HEK293T (cell line): ENCODE measurements at regions not wholly inside any gene's neighbourhood (a gene's known extent, or its start where the extent isn't known, plus 50 kb on each side); places are given as distances from the start of the nearest gene placed in this dataset.

Experiments
- CTCF ChIA-PET: fragments of 350-600 bp; formaldehyde crosslinking; extraction: SDS; loops from one replicate; lab custom pipeline; 2021; ENCODE audit warnings: antibody characterized with exemption, inconsistent platforms; lab: Yijun Ruan, JAX
- POLR2A ChIA-PET: fragments of 350-600 bp; formaldehyde crosslinking; extraction: SDS; loops from one replicate; lab custom pipeline; 2020; ENCODE audit warnings: antibody characterized with exemption, inconsistent platforms; lab: Yijun Ruan, JAX
- DNase-seq: peaks from one replicate; pipeline ENCODE4 v3.0.0; 2012; ENCODE audit warnings: mixed read lengths; ENCODE audit errors: extremely low spot score
- ARNT ChIP-seq: fragments of 450-650 bp; IDR thresholded peaks from 2 replicates; pipeline ENCODE4 v1.6.1; 2017; ENCODE audit warnings: mild to moderate bottlenecking
- BHLHE40 ChIP-seq: fragments of 450-650 bp; IDR thresholded peaks from 2 replicates; pipeline ENCODE4 v1.6.1; 2016; ENCODE audit warnings: mild to moderate bottlenecking, moderate library complexity, borderline replicate concordance
- CTBP1 ChIP-seq: fragments of 450-650 bp; IDR thresholded peaks from 2 replicates; pipeline ENCODE4 v1.6.1; 2016; ENCODE audit warnings: borderline replicate concordance
- ELF4 ChIP-seq: fragments of 450-650 bp; IDR thresholded peaks from 2 replicates; pipeline ENCODE4 v1.6.1; 2017; ENCODE audit warnings: antibody characterized with exemption
- FOXA1 ChIP-seq: fragments of 450-650 bp; IDR thresholded peaks from 2 replicates; pipeline ENCODE4 v1.6.1; 2016; ENCODE audit warnings: mild to moderate bottlenecking
- FOXK2 ChIP-seq: fragments of 450-650 bp; IDR thresholded peaks from 2 replicates; pipeline ENCODE4 v1.6.1; 2016; ENCODE audit warnings: mild to moderate bottlenecking
- FOXM1 ChIP-seq: fragments of 450-650 bp; IDR thresholded peaks from 2 replicates; pipeline ENCODE4 v1.6.1; 2017; ENCODE audit warnings: mild to moderate bottlenecking, borderline replicate concordance
- HDGF ChIP-seq: fragments of 450-650 bp; IDR thresholded peaks from 2 replicates; pipeline ENCODE4 v1.6.1; 2017; ENCODE audit warnings: antibody characterized with exemption, borderline replicate concordance
- L3MBTL2 ChIP-seq: fragments of 450-650 bp; conservative IDR thresholded peaks from 2 replicates; pipeline ENCODE4 v1.6.1; 2016; ENCODE audit warnings: mild to moderate bottlenecking
- LEF1 ChIP-seq: fragments of 450-650 bp; IDR thresholded peaks from 2 replicates; pipeline ENCODE4 v1.6.1; 2017; ENCODE audit warnings: mild to moderate bottlenecking, borderline replicate concordance
- NFRKB ChIP-seq: fragments of 450-650 bp; IDR thresholded peaks from 2 replicates; pipeline ENCODE4 v1.6.1; 2016; ENCODE audit warnings: mild to moderate bottlenecking, moderate library complexity
- SP1 ChIP-seq: fragments of 450-650 bp; IDR thresholded peaks from 2 replicates; pipeline ENCODE4 v1.6.1; 2017
- SUZ12 ChIP-seq: fragments of 450-650 bp; IDR thresholded peaks from 2 replicates; pipeline ENCODE4 v1.6.1; 2016; ENCODE audit warnings: mild to moderate bottlenecking
- TARDBP ChIP-seq: fragments of 450-650 bp; IDR thresholded peaks from 2 replicates; pipeline ENCODE4 v1.6.1; 2016
- ZNF384 ChIP-seq: fragments of 450-650 bp; IDR thresholded peaks from 2 replicates; pipeline ENCODE4 v1.6.1; 2016
- TF ChIP-seq, protein P1 (sequence below): fragments of 450-650 bp; IDR thresholded peaks from 2 replicates; pipeline ENCODE4 v1.6.1; 2016

DNA sequence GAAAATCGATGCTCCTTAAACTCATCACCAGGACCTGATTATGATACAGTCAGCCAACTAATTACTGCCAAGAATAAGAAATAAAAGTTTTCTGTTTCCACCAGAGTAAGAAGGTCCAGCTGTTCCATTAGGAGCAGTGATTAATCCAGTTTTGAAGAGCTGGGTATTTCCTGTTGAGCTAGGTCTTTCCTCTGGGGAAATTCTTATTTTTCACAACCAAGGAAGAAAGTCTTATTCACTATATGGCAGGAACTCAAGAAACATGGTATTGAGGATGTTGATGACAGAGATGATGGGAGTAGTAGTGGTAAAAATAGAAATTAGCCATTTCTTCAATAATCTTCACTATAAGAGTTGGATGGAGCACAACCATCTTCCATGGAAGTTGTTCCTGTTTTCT is 374.6 kb upstream of the RUNX1 start:
- POLR2A ChIA-PET: no interaction called here
- CTCF ChIA-PET: no interaction called here
- no peak for DNase-seq
- no peak for TF ChIP-seq FOXM1
- no peak for TF ChIP-seq BHLHE40

DNA sequence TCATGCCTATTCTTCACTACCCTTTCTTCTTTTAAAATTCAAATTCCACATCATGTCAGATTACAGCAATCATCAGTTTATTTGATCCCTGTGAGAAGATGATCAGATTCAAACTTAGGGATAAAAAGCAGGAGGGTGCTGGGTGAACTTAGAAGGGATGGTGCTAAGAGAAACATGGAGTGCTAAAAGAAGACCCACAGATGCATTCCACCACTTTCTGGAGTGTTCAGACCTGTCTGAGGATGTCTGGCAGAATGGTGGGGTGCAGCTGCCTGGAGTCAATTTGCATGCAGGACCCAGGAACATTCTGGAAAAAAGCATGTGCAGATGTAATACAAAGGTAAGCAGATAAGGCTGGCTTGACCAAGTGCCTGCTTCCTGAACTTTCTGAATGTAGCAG is 372.9 kb upstream of the RUNX1 start:
- no peak for TF ChIP-seq ZNF384
- no peak for TF ChIP-seq CTBP1
- TF ChIP-seq HDGF: no peak
- TF ChIP-seq ELF4: no peak
- TF ChIP-seq TARDBP: no peak
- TF ChIP-seq FOXM1: no peak
- no peak for TF ChIP-seq LEF1
- TF ChIP-seq, protein P1, sequence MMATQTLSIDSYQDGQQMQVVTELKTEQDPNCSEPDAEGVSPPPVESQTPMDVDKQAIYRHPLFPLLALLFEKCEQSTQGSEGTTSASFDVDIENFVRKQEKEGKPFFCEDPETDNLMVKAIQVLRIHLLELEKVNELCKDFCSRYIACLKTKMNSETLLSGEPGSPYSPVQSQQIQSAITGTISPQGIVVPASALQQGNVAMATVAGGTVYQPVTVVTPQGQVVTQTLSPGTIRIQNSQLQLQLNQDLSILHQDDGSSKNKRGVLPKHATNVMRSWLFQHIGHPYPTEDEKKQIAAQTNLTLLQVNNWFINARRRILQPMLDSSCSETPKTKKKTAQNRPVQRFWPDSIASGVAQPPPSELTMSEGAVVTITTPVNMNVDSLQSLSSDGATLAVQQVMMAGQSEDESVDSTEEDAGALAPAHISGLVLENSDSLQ: no peak
- no peak for TF ChIP-seq SUZ12
- TF ChIP-seq SP1: no peak
- no peak for TF ChIP-seq ARNT
- no peak for TF ChIP-seq NFRKB
- no peak for TF ChIP-seq FOXK2
- DNase-seq: no peak
- ChIA-PET POLR2A (no interaction called here), CTCF (no interaction called here)

DNA sequence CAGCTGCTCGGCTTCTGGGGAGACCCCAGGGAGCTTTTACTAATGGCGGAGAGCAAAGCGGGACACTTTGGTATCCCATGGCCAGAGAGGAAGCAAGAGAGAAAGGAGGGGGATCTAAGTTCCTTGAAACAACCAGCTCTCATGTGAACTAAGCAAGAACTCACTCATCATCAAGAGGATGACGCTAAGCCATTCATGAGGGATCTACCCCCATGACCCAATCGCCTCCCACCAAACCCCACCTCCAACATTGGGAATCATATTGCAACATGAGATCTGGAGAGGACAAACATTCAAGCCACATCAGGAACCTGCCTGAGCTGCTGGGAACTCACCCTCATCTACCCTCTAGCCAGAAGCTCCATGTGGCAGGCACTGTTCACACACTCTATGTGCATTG is 372.1 kb upstream of the RUNX1 start:
- no peak for DNase-seq
- ChIA-PET CTCF (no interaction called here), POLR2A (no interaction called here)
- no peak for TF ChIP-seq FOXK2
- no peak for TF ChIP-seq FOXA1
- no peak for TF ChIP-seq HDGF
- TF ChIP-seq FOXM1: no peak
- no peak for TF ChIP-seq SP1
- TF ChIP-seq, protein P1: no peak
- no peak for TF ChIP-seq ZNF384
- no peak for TF ChIP-seq TARDBP
- no peak for TF ChIP-seq ELF4

DNA sequence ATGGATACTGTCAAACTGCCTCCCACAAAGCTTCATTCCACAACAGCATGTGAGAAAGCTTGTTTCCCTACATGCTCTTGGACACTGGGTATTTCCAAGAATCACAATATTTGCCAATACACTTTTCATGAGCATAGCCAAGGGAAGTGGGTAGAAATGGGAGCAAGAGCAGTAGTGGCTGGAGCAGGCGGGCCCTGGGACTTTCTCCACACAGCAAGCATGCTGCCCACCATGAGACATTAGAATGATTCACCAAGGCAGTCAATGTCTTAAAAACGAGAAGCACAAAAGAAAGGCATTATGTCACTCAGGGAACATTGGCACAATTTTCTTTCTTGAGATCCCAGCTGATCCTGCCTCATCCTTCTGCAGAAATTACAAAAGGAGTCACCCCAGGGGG is 371.6 kb upstream of the RUNX1 start:
- TF ChIP-seq ZNF384 (no peak), SP1 (no peak), TARDBP (no peak), ELF4 (no peak), FOXK2 (no peak)
- CTCF ChIA-PET: no interaction called here
- DNase-seq: no peak
- POLR2A ChIA-PET: no interaction called here

DNA sequence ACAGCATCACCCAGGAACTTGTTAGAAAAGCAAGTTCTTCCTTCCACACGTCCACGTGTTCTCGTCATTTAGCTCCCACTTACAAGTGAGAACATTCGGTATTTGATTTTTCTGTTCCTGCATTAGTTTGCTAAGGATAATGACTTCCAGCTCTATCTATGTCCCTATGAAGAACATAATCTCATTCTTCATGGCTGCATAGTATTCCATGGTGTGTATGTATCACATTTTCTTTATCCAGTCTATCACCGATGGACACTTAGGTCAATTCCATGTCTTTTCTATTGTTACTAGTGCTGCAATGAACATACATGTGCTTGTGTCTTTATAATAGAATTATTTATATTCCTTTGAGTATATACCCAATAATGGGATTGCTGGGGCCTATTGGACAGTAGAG is 368.7 kb upstream of the RUNX1 start:
- TF ChIP-seq FOXM1: no peak
- TF ChIP-seq LEF1: no peak
- TF ChIP-seq ARNT: no peak
- no peak for TF ChIP-seq TARDBP
- no peak for TF ChIP-seq NFRKB
- TF ChIP-seq, protein P1: no peak
- TF ChIP-seq HDGF: no peak
- DNase-seq: no peak
- ChIA-PET CTCF (no interaction called here), POLR2A (no interaction called here)

DNA sequence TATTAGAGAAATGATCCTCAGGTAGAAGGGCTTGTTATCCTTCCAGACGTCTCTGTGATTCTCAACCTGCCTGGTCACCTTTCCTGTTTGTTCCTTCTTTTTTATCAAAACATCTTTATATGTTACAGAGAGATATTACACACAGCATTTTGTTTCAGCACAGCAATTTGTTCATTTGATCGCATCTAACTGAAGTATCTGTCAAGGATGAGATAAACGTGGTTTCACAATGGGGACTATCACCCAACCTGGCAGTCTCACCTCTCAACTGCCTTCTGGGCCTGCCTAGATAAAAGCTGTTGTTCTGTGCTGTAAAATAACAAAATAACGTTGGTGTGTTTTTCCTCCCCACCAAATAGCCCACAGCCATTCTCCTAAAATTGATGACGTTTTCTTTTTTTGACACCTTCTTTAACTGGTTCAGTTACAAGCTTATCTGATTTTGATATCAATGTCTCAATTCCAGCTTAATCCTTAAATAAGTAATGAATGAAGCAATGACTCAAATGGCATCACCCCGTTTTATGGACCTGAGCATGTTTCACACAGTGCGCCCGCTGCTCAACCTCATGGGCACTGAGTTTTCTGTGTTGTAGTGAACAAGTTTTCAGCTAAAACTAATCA is 367.9 kb upstream of the RUNX1 start:
- TF ChIP-seq SUZ12 (no peak), ZNF384 (no peak), ARNT (no peak), BHLHE40 (no peak), NFRKB (no peak), SP1 (no peak), L3MBTL2 (no peak), LEF1 (no peak), FOXK2 (no peak)
- POLR2A ChIA-PET: no interaction called here
- CTCF ChIA-PET: no interaction called here
- no peak for DNase-seq

DNA sequence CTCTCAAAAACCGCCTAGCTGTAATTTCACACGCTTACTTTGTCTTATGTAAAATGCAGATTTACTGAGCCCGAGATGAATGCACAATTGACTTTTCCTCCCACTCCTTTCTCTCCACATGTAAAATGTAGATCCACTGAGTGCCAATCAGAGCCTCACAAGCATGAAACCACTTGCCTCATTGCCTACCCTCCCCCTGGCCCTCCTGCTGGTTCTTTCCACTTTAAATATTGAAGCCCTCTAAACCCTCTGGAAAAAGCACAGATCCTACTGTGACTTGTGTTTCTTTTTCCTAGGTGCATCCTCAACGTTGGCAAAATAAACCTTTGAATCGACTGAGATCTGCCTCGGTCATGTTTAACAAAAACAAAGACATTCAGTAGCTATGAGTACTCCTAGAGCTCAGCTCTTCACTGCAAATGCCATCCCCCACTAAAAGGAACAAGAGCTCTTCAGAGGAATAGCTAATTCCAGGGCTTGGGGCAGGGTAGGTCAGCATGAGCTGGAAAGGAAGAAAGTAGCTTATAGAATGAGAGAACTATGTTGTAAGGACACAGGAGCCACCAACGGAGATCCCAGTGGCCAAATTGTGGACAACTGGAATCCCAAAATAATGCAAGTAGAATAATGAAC is 365.5 kb upstream of the RUNX1 start:
- ChIA-PET CTCF (no interaction called here), POLR2A (no interaction called here)
- TF ChIP-seq SP1: no peak
- TF ChIP-seq, protein P1: no peak
- no peak for DNase-seq
